ENCODE measurements at regions not wholly inside any gene's neighbourhood (a gene's known extent, or its start where the extent isn't known, plus 50 kb on each side); places are given as distances from the start of the nearest gene placed in this dataset.
A peak's percentile ranks its signal among the peaks of the same experiment; 100 is the strongest.

- Histone ChIP-seq H2AK9ac (replicated peaks; ENCODE audit: low read depth, low read length, poor library complexity) (no peak overlapping the region), H3K4ac (ENCODE audit: low read depth, low read length) (no peak overlapping the region), H4K91ac (ENCODE audit: insufficient read depth, low read depth, low read length) (no peak overlapping the region), H3K23ac (ENCODE audit: low read depth, low read length) (no peak overlapping the region), H4K5ac (ENCODE audit: low read depth, low read length) (no peak overlapping the region), H3K4me2 (ENCODE audit: low read depth, low read length) (peak overlapping the region; percentile 53), H4K20me1 (ENCODE audit: insufficient read depth, low read length) (peaks cover 3% of the 10 kb centered on the region; the same call in 1 of the 2 replicates), H3K27ac (ENCODE audit: insufficient read depth, low read length) (no peak overlapping the region), H3K9me3 (ENCODE audit: control insufficient read depth, insufficient read depth, low read length) (no peaks in the 10 kb centered on the region), H3K9me1 (ENCODE audit: insufficient read depth, low read length) (peaks cover 6% of the 10 kb centered on the region), H2BK5ac (ENCODE audit: low read depth, low read length, poor library complexity, severe bottlenecking) (no peak overlapping the region), H4K8ac (ENCODE audit: low read depth in 2 of 2, low read length in 2 of 2) (no peak overlapping the region), H2BK15ac (ENCODE audit: low read depth, low read length) (no peak overlapping the region), H2BK120ac (ENCODE audit: low read depth, low read length) (no peak overlapping the region; the same call in 1 of the 2 replicates), H3K4me3 (ENCODE audit: insufficient read depth, low read depth, low read length) (no peak overlapping the region), H3K56ac (ENCODE audit: extremely low read depth, insufficient read depth, low read length) (no peak overlapping the region), H3K9ac (ENCODE audit: low read depth, low read length) (no peak overlapping the region), H3K36me3 (ENCODE audit: control insufficient read depth, insufficient read depth, low read length) (no peaks in the 10 kb centered on the region), H2BK20ac (ENCODE audit: low read depth, low read length) (no peak overlapping the region), H3K18ac (ENCODE audit: low read depth, low read length) (no peak overlapping the region), H3K14ac (replicated peaks; ENCODE audit: low read depth, low read length) (no peak overlapping the region), H2AK5ac (ENCODE audit: low read depth, low read length) (no peak overlapping the region), H2AFZ (replicated peaks; ENCODE audit: low read length, poor library complexity) (no peak overlapping the region), H3K79me1 (ENCODE audit: low read depth in 1 of 2, low read length in 2 of 2) (peaks cover 8 to 30% of the 10 kb centered on the region in 2 experiments; a peak in 2 of 4 replicates), H3K27me3 (ENCODE audit: control insufficient read depth, insufficient read depth, low read length) (no peaks in the 10 kb centered on the region), H3K4me1 (ENCODE audit: control insufficient read depth, insufficient read depth, low read length) (peaks cover 9% of the 10 kb centered on the region)
- POLR2A ChIA-PET (ENCODE audit: unreplicated experiment), result no interaction called here
- in situ Hi-C loops (cut with MboI; ENCODE audit: low sequenced_read_pairs) (no loop called here), intact Hi-C loops (cut with micrococcal nuclease) (no loop called here), dilution Hi-C loops (cut with HindIII; ENCODE audit: low sequenced_read_pairs, unreplicated experiment) (no loop called here)
- ATAC-seq (ENCODE audit: low read depth) (peak; percentile 50), DNase-seq (peak; percentile 78)
- no peak for TF ChIP-seq MAFK (IDR thresholded peaks at IDR 0.05; ENCODE audit: low read depth, low read length)
- peak; percentile 16; the same call in 1 of the 2 replicates for TF ChIP-seq CEBPB (IDR thresholded peaks at IDR 0.05; ENCODE audit: low read depth, low read length)
- no TSS peak for BruUV-seq (replicated peaks)
- no CpG with 5 or more reads among the region's 6 CpGs for WGBS, 2 experiments (ENCODE audit: extremely low coverage in 2 of 2, insufficient read length in 1 of 2)
- CTCF ChIA-PET, result no interaction called here
Measured at GRCh38 chr13:73782450-73783449, 351.5 kb downstream of the KLF12 start.
